ENCODE measurements at regions not wholly inside any gene's neighbourhood (a gene's known extent, or its start where the extent isn't known, plus 50 kb on each side); places are given as distances from the start of the nearest gene placed in this dataset.
"Not testable (repeated sequence)": the region's sequence is repeated elsewhere in the genome, so short reads cannot be mapped to it uniquely, and the experiment has no call there.

- H3K4me3 Mint-ChIP-seq (ENCODE audit: unreplicated experiment) = no peak overlapping the region
- H3K27ac Mint-ChIP-seq (ENCODE audit: unreplicated experiment) = no peak overlapping the region
- H3K4me1 Mint-ChIP-seq (ENCODE audit: low read depth, unreplicated experiment) = no peaks in the 10 kb centered on the region
- H3K36me3 Mint-ChIP-seq (ENCODE audit: unreplicated experiment) = no peaks in the 10 kb centered on the region
- no peak for TF ChIP-seq CTCF (IDR thresholded peaks at IDR 0.05; ENCODE audit: partially characterized antibody, unreplicated experiment)
- DNase-seq = no peak
- H3K27me3 Mint-ChIP-seq (ENCODE audit: unreplicated experiment) = peaks cover 2% of the 10 kb centered on the region
- peaks cover 1% of the 10 kb centered on the region for H3K9me3 Mint-ChIP-seq (ENCODE audit: unreplicated experiment)
Measured at GRCh38 chr7:68720697-68721096, 877.6 kb upstream of the AUTS2 start.

- Mint-ChIP-seq H3K27ac (ENCODE audit: unreplicated experiment) (no peak overlapping the region), H3K4me1 (ENCODE audit: low read depth, unreplicated experiment) (no peaks in the 10 kb centered on the region), H3K36me3 (ENCODE audit: unreplicated experiment) (no peaks in the 10 kb centered on the region), H3K9me3 (ENCODE audit: unreplicated experiment) (no peaks in the 10 kb centered on the region), H3K4me3 (ENCODE audit: unreplicated experiment) (no peak overlapping the region), H3K27me3 (ENCODE audit: unreplicated experiment) (peaks cover 2% of the 10 kb centered on the region)
- no peak for DNase-seq
- TF ChIP-seq CTCF (IDR thresholded peaks at IDR 0.05; ENCODE audit: partially characterized antibody, unreplicated experiment) = no peak
Measured at GRCh38 chr7:68722044-68722443, 876.2 kb upstream of the AUTS2 start.

- TF ChIP-seq CTCF (IDR thresholded peaks at IDR 0.05; ENCODE audit: partially characterized antibody, unreplicated experiment) = no peak
- Mint-ChIP-seq H3K27ac (ENCODE audit: unreplicated experiment) (no peak overlapping the region), H3K4me1 (ENCODE audit: low read depth, unreplicated experiment) (no peaks in the 10 kb centered on the region), H3K9me3 (ENCODE audit: unreplicated experiment) (peaks cover 5% of the 10 kb centered on the region), H3K27me3 (ENCODE audit: unreplicated experiment) (peaks cover 2% of the 10 kb centered on the region), H3K36me3 (ENCODE audit: unreplicated experiment) (no peaks in the 10 kb centered on the region), H3K4me3 (ENCODE audit: unreplicated experiment) (no peak overlapping the region)
- DNase-seq = no peak
Measured at GRCh38 chr7:68724965-68725364, 873.3 kb upstream of the AUTS2 start.

- no peak for DNase-seq
- no peaks in the 10 kb centered on the region for H3K36me3 Mint-ChIP-seq (ENCODE audit: unreplicated experiment)
- no peak for TF ChIP-seq CTCF (IDR thresholded peaks at IDR 0.05; ENCODE audit: partially characterized antibody, unreplicated experiment)
Measured at GRCh38 chr7:68725843-68726785, 872.2 kb upstream of the AUTS2 start.

GRCh38 chr7:68728720-68729119 lies 869.6 kb upstream of the AUTS2 start:
- not testable (repeated sequence) for H3K4me1 Mint-ChIP-seq (ENCODE audit: low read depth, unreplicated experiment); DNase-seq; H3K27me3 Mint-ChIP-seq (ENCODE audit: unreplicated experiment); H3K36me3 Mint-ChIP-seq (ENCODE audit: unreplicated experiment); H3K9me3 Mint-ChIP-seq (ENCODE audit: unreplicated experiment); H3K27ac Mint-ChIP-seq (ENCODE audit: unreplicated experiment); H3K4me3 Mint-ChIP-seq (ENCODE audit: unreplicated experiment)

More at GRCh38 chr7:68725843-68726785, 872.2 kb upstream of the AUTS2 start:
- no peak overlapping the region for H3K4me3 Mint-ChIP-seq (ENCODE audit: unreplicated experiment)
- no peak overlapping the region for H3K27ac Mint-ChIP-seq (ENCODE audit: unreplicated experiment)
- H3K27me3 Mint-ChIP-seq (ENCODE audit: unreplicated experiment) = peaks cover 2% of the 10 kb centered on the region
- H3K9me3 Mint-ChIP-seq (ENCODE audit: unreplicated experiment) = peaks cover 5% of the 10 kb centered on the region
- H3K4me1 Mint-ChIP-seq (ENCODE audit: low read depth, unreplicated experiment) = no peaks in the 10 kb centered on the region
